ENCODE measurements at regions not wholly inside any gene's neighbourhood (a gene's known extent, or its start where the extent isn't known, plus 50 kb on each side); places are given as distances from the start of the nearest gene placed in this dataset.

DNA sequence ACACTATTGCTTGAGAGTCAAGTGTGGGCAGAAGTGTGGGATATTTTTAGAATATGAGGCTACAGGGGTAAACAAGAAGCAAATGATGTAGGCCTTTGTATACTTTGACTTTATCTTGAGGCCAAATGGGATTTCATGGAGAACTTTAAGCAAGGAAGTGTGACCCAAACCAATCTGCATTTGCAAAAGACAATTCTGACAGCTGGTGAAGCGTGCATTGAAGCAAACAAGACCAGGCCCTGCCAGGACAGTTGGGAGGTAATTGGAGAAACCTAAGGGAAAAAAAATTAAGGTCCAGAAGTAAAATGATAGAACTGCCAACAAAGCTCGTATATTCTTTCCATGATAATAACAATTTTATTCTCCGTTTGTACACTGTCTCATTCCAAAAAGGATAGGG lies 168.3 kb downstream of the TM2D1 start:
- TF ChIP-seq, protein P1, sequence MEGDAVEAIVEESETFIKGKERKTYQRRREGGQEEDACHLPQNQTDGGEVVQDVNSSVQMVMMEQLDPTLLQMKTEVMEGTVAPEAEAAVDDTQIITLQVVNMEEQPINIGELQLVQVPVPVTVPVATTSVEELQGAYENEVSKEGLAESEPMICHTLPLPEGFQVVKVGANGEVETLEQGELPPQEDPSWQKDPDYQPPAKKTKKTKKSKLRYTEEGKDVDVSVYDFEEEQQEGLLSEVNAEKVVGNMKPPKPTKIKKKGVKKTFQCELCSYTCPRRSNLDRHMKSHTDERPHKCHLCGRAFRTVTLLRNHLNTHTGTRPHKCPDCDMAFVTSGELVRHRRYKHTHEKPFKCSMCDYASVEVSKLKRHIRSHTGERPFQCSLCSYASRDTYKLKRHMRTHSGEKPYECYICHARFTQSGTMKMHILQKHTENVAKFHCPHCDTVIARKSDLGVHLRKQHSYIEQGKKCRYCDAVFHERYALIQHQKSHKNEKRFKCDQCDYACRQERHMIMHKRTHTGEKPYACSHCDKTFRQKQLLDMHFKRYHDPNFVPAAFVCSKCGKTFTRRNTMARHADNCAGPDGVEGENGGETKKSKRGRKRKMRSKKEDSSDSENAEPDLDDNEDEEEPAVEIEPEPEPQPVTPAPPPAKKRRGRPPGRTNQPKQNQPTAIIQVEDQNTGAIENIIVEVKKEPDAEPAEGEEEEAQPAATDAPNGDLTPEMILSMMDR (IDR thresholded peaks at IDR 0.05; ENCODE audit: borderline replicate concordance, extremely low read depth, low read length, poor library complexity, severe bottlenecking), result no peak
- TF ChIP-seq EZH2 (IDR thresholded peaks at IDR 0.05; ENCODE audit: borderline replicate concordance, low read depth, low read length, severe bottlenecking), result no peak

Measured in DND-41 (cell line).